Breast epithelium (tissue), 4 donors: ENCODE measurements at regions not wholly inside any gene's neighbourhood (a gene's known extent, or its start where the extent isn't known, plus 50 kb on each side); places are given as distances from the start of the nearest gene placed in this dataset.

Source experiments
- DNase-seq, 2 donors: peaks; one replicate each; pipeline ENCODE4 v3.0.0-alpha.2; 2019; ENCODE audit warnings: low spot score in 2 of 2
- H3K27ac ChIP-seq, 2 donors: fragments of 200-600 bp; sonication (generic) in 1 of 2; one replicate each; pipeline ENCODE4 v1.5.1; 2016 to 2019; ENCODE audit warnings: mild to moderate bottlenecking in 1 of 2
- H3K27me3 ChIP-seq, 2 donors: fragments of 200-600 bp; sonication (generic) in 1 of 2; one replicate each; pipeline versions ENCODE4 v1.5.1 to v1.6.0; 2017 to 2019; ENCODE audit warnings: control low read depth in 1 of 2, mild to moderate bottlenecking in 1 of 2
- H3K36me3 ChIP-seq: fragments of 200-600 bp; one replicate; pipeline ENCODE4 v1.5.1; 2019
- H3K4me1 ChIP-seq, 2 donors: fragments of 200-600 bp; sonication (generic); one replicate each; pipeline ENCODE4 v1.5.1; 2016 to 2019; ENCODE audit warnings: control low read depth in 1 of 2
- H3K4me3 ChIP-seq, 3 donors: fragments of 200-600 bp; sonication (generic); 1 replicate in 2 of 3; 2 replicates in 1 of 3; pipeline ENCODE4 v1.5.1; 2016 to 2019; ENCODE audit warnings: mild to moderate bottlenecking in 3 of 3, moderate library complexity in 2 of 3
- H3K9me3 ChIP-seq, 2 donors: fragments of 200-600 bp; sonication (generic) in 1 of 2; one replicate each; pipeline ENCODE4 v1.5.1; 2016 to 2019; ENCODE audit warnings: control low read depth in 1 of 2
- CTCF ChIP-seq, 3 donors: fragments of 450-650 bp; IDR thresholded peaks; one replicate each; pipeline ENCODE4 v1.5.1; 2016 to 2017; ENCODE audit warnings: antibody characterized with exemption in 3 of 3, mild to moderate bottlenecking in 3 of 3, moderate library complexity in 3 of 3
- POLR2A ChIP-seq: fragments of 450-650 bp; IDR thresholded peaks from one replicate; pipeline ENCODE4 v1.6.1; 2016; ENCODE audit warnings: antibody characterized with exemption, mild to moderate bottlenecking, moderate library complexity
- POLR2AphosphoS5 ChIP-seq, 3 donors: sonication (generic); formaldehyde crosslinking; IDR thresholded peaks; one replicate each; pipeline ENCODE4 v1.6.1; 2017; ENCODE audit warnings: antibody characterized with exemption in 3 of 3
- intact Hi-C: fragments of 100-400 bp; cut with DNase I; formaldehyde crosslinking; loops from one replicate; pipeline ENCODE4 v1.15.1; 2023; ENCODE audit warnings: low total_unique reads

DNA sequence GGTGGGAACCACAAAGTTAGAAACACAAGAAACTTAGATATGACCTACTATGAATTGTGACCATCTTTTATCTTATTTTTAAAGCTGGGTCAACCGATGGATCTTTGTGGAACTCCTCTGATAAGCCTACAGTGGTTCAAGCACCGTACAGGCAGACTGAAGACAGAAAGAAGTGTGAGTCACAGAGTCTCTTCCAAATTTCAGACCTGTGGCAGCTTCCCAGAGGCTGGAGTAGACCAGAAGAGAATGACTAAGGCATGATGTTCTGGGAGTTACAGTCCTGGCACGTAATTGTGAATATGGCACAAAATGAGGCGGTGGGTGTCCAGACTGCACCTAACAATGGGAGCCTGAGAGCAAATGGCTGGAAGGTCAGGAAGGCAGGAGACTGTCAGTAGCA, 70.0 kb downstream of the LMO4 start:
- no peak for DNase-seq
- intact Hi-C loops, result no loop called here
- Histone ChIP-seq H3K4me3 (no peak overlapping the region), H3K27ac (peak overlapping the region in 1 of 2 donors; percentile 46), H3K36me3 (no peaks in the 10 kb centered on the region), H3K9me3 (no peaks in the 10 kb centered on the region), H3K27me3 (no peaks in the 10 kb centered on the region), H3K4me1 (no peaks in the 10 kb centered on the region)
- no peak for TF ChIP-seq CTCF (IDR thresholded peaks at IDR 0.05)
- TF ChIP-seq POLR2A, result no peak
- no peak for TF ChIP-seq POLR2AphosphoS5 (IDR thresholded peaks at IDR 0.05)

- no peaks in the 10 kb centered on the region for H3K36me3 ChIP-seq
- intact Hi-C loops, result no loop called here
- TF ChIP-seq POLR2A, result no peak
- no peak for TF ChIP-seq CTCF (IDR thresholded peaks at IDR 0.05)
- TF ChIP-seq POLR2AphosphoS5 (IDR thresholded peaks at IDR 0.05), result no peak
- no peaks in the 10 kb centered on the region for H3K9me3 ChIP-seq
- H3K4me3 ChIP-seq, result no peak overlapping the region
- no peak for DNase-seq
- H3K27me3 ChIP-seq, result no peaks in the 10 kb centered on the region
- no peaks in the 10 kb centered on the region for H3K4me1 ChIP-seq
- H3K27ac ChIP-seq, result peak overlapping the region in 1 of 2 donors; percentile 46
Observed at GRCh38 chr1:87399264-87399663, 70.6 kb downstream of the LMO4 start.

GRCh38 chr1:87399701-87400100, 71.0 kb downstream of the LMO4 start:
- no peak overlapping the region for H3K4me3 ChIP-seq
- intact Hi-C loops, result no loop called here
- peak overlapping the region in 1 of 2 donors; percentile 46 for H3K27ac ChIP-seq
- TF ChIP-seq CTCF (IDR thresholded peaks at IDR 0.05) (no peak), POLR2A (no peak), POLR2AphosphoS5 (IDR thresholded peaks at IDR 0.05) (no peak)
- no peaks in the 10 kb centered on the region for H3K9me3 ChIP-seq
- no peak for DNase-seq
- H3K4me1 ChIP-seq, result no peaks in the 10 kb centered on the region
- no peaks in the 10 kb centered on the region for H3K36me3 ChIP-seq
- H3K27me3 ChIP-seq, result no peaks in the 10 kb centered on the region

DNA sequence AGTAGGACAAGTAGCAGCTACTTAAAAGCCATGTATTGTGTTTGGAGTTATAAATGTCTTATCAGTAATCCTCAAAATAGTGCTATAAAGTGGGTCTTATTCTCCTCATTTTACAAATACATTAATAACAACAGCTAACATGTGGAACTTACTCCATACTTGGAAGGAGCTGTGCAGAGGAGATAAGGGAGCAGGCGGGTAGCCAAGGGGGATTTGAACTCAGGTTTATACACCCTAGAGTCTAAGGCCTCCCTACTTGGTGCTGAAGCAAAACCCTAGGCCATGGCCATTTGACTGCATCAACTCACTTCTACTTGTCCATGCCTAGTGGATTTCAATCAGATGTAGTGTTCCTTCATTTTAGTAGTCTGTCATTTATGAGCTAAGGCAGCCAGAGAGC, 72.1 kb downstream of the LMO4 start:
- TF ChIP-seq CTCF (IDR thresholded peaks at IDR 0.05), result no peak
- TF ChIP-seq POLR2AphosphoS5 (IDR thresholded peaks at IDR 0.05), result no peak
- TF ChIP-seq POLR2A, result no peak
- H3K36me3 ChIP-seq, result no peaks in the 10 kb centered on the region
- H3K9me3 ChIP-seq, result no peaks in the 10 kb centered on the region
- H3K27ac ChIP-seq, result no peak overlapping the region
- no peaks in the 10 kb centered on the region for H3K4me1 ChIP-seq
- no peaks in the 10 kb centered on the region for H3K27me3 ChIP-seq
- no peak overlapping the region for H3K4me3 ChIP-seq
- intact Hi-C loops, result no loop called here
- DNase-seq, result no peak

GRCh38 chr1:87402241-87403002, 73.7 kb downstream of the LMO4 start:
- no peaks in the 10 kb centered on the region for H3K27me3 ChIP-seq
- intact Hi-C loops, result no loop called here
- H3K9me3 ChIP-seq, result no peaks in the 10 kb centered on the region
- DNase-seq, result no peak
- peak overlapping the region in 1 of 2 donors; percentile 3 for H3K27ac ChIP-seq
- H3K4me1 ChIP-seq, result no peaks in the 10 kb centered on the region
- no peaks in the 10 kb centered on the region for H3K36me3 ChIP-seq
- TF ChIP-seq CTCF (IDR thresholded peaks at IDR 0.05) (no peak), POLR2A (no peak), POLR2AphosphoS5 (IDR thresholded peaks at IDR 0.05) (no peak)
- no peak overlapping the region for H3K4me3 ChIP-seq
